Lower leg skin (tissue), 4 donors: ENCODE measurements at regions not wholly inside any gene's neighbourhood (a gene's known extent, or its start where the extent isn't known, plus 50 kb on each side); places are given as distances from the start of the nearest gene placed in this dataset.

Experiments
- DNase-seq, 2 donors: peaks; one replicate each; pipeline ENCODE4 v3.0.0-alpha.2; 2019; ENCODE audit warnings: low spot score in 2 of 2
- H3K4me3 ChIP-seq: fragments of 200-600 bp; sonication (generic); 2 replicates; pipeline ENCODE4 v1.5.1; 2017; ENCODE audit warnings: mild to moderate bottlenecking, low read depth; ENCODE audit not compliant: poor library complexity, severe bottlenecking
- POLR2A ChIP-seq, 2 donors: fragments of 450-650 bp; IDR thresholded peaks; one replicate each; pipeline ENCODE4 v1.6.1; 2016 to 2017; ENCODE audit warnings: antibody characterized with exemption in 2 of 2, mild to moderate bottlenecking in 1 of 2, moderate library complexity in 1 of 2
- WGBS, 2 donors: methylation state at CpG; one replicate each; pipeline ENCODE4 v1.1.5; 2018; 5-methylcytosine and 5-hydroxymethylcytosine counted together
- intact Hi-C: fragments of 100-400 bp; cut with DNase I; formaldehyde crosslinking; loops from one replicate; pipeline ENCODE4 v1.15.0; 2023; ENCODE audit warnings: low total_unique reads
- TF ChIP-seq, protein P1 (sequence below), 3 donors: fragments of 450-650 bp; IDR thresholded peaks; one replicate each; pipeline ENCODE4 v1.5.1; 2016; ENCODE audit warnings: antibody characterized with exemption in 3 of 3, mild to moderate bottlenecking in 3 of 3, moderate library complexity in 2 of 3

DNA sequence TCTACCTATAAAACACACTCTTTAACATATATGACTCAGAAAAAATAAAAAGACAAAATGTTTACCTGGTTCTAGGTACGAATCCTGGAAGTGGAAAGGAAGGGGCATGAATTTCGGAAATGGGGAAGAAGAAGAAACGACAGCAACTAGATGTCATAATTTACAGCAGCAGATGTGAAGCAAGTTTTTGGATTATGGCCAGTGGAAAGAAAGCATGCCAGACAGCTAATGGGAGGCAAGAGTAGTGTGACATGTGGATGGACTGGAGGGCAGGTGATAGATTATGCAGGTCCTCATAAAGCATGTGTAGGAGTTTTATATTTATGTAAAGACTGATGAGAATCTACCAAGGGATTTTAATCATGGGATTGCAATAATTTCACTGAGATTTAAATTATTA, 279.0 kb upstream of the TACR3 start:
- no peak overlapping the region for H3K4me3 ChIP-seq
- DNase-seq, result no peak
- 42% methylated on average over 3 of the region's 3 CpGs for WGBS, 2 donors
- TF ChIP-seq POLR2A (IDR thresholded peaks at IDR 0.05), result no peak
- TF ChIP-seq, protein P1, sequence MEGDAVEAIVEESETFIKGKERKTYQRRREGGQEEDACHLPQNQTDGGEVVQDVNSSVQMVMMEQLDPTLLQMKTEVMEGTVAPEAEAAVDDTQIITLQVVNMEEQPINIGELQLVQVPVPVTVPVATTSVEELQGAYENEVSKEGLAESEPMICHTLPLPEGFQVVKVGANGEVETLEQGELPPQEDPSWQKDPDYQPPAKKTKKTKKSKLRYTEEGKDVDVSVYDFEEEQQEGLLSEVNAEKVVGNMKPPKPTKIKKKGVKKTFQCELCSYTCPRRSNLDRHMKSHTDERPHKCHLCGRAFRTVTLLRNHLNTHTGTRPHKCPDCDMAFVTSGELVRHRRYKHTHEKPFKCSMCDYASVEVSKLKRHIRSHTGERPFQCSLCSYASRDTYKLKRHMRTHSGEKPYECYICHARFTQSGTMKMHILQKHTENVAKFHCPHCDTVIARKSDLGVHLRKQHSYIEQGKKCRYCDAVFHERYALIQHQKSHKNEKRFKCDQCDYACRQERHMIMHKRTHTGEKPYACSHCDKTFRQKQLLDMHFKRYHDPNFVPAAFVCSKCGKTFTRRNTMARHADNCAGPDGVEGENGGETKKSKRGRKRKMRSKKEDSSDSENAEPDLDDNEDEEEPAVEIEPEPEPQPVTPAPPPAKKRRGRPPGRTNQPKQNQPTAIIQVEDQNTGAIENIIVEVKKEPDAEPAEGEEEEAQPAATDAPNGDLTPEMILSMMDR (IDR thresholded peaks at IDR 0.05), result no peak
- intact Hi-C loops, result no loop called here

DNA sequence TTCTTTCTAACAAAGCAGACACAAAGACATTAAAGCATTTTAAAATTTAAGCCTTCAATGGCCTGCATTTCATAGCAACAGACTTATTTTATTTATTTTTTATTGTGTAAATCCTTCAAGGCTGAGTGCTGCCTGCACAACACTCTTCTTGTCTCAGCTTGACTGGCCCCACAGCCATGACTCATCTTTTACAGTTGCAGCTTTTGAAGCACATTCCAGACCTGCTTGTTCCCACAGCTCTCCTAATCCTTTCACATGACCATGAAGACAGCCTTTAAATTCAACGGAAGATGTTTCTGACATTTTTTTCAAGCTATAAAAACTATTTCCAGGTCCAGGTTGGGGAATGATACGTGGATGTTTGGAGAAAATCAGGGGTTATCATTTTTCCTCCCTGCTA, 276.9 kb upstream of the TACR3 start:
- 12 to 21% methylated on average over 2 of the region's 2 CpGs for WGBS, 2 donors
- no peak overlapping the region for H3K4me3 ChIP-seq
- no peak for TF ChIP-seq POLR2A (IDR thresholded peaks at IDR 0.05)
- TF ChIP-seq, protein P1 (IDR thresholded peaks at IDR 0.05), result no peak
- intact Hi-C loops, result no loop called here
- peak in 1 of 2 donors; percentile 43 for DNase-seq

DNA sequence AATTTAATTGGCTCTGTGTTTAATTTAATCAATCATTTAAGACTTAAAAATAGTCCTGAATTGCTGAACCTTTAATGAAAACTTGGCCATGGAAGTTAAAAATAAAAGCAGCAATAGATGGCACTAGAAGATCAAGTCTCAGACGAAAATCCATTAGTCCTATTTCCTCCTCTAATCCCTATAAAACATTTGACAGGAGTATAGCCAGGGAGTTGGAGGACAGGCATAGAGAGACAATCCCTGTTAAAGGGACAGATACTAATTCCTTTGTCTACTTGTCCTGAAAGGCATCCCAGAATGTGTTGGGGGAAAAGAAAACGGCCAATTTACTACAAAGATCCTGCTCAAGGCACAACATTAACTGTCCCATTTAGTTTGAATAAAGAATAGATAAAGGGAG, 276.3 kb upstream of the TACR3 start:
- TF ChIP-seq POLR2A (IDR thresholded peaks at IDR 0.05), result no peak
- TF ChIP-seq, protein P1 (IDR thresholded peaks at IDR 0.05), result no peak
- DNase-seq, result no peak
- intact Hi-C loops, result no loop called here
- WGBS, 2 donors, result 7 to 13% methylated on average over 2 of the region's 2 CpGs
- H3K4me3 ChIP-seq, result no peak overlapping the region

DNA sequence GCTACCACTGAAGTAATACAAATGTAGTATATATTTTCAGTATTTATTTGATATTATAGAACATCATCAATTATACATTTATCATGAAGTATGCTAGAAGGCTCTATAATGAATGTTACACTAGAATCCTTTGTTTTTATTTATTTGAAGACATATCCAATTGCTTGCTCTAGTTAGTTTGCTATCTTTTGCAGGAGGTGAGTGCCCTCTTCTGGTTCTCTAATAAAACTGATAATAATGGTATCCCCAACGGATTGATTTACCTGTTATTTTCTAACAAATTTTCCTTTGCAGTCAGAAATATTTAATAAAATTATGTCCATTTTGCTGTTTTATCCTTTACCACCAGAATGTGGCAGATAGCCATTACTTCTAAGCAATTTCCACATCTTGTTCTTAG, 274.3 kb upstream of the TACR3 start:
- TF ChIP-seq, protein P1 (IDR thresholded peaks at IDR 0.05), result no peak
- no peak for TF ChIP-seq POLR2A (IDR thresholded peaks at IDR 0.05)
- WGBS, 2 donors, result 14 to 19% methylated on average over 1 of the region's 1 CpG
- no peak overlapping the region for H3K4me3 ChIP-seq
- intact Hi-C loops, result no loop called here
- DNase-seq, result no peak

DNA sequence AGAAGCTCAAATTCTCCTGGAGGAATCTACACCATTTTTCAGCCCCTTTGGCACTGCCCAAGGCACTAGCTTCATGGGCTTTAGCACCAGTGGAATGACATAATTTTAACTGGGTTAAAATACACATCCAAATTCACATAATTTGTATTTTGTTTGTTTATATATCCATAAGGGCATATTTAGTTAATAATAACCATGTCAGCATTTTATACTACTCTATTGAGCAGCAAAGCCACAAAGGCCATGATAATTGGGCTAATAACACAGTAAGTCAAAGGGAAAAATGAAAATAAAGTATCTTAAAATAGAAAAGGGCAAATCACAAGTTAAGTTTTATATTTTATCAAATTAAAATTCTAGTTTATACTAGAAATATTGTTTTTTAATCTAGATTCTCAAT, 262.7 kb upstream of the TACR3 start:
- no peak overlapping the region for H3K4me3 ChIP-seq
- no peak for DNase-seq
- TF ChIP-seq, protein P1 (IDR thresholded peaks at IDR 0.05), result no peak
- intact Hi-C loops, result no loop called here

DNA sequence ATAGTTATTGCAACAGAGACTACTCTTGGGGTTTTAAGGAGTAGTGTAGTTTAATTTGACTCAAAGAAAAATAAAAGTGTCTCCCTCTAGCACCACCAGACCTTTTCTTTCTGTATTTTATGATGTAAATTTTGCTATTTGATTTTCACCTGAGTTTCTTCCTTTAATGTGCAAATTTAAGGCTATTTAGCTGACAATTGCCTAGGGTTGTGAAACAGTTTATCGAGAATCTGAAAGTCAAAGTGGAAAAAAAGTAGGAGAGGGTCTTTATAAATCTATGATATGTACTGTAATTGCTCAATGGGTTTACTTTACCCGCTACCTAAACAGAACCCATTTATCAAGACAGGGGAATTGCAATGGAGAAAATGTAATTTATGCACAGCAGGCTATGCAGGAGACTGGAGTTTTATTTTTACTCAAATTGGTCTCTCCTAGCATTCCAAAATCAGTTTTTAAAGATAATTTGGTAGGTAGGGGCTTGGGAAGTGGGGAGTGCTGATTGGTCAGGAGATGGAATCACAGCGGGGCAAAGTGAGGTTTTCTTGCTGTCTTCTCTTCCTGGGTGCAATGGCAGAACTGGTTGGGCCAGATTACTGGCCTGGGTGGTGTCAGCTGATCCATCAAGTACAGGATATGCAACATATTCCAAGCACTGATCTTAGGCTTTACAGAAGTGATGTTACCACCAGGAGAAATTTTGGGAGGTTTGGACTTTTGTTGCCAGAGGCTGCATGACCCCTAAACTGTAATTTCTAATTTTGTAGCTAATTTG, 228.6 kb upstream of the TACR3 start:
- no peak for TF ChIP-seq POLR2A (IDR thresholded peaks at IDR 0.05)
- TF ChIP-seq, protein P1 (IDR thresholded peaks at IDR 0.05), result no peak
- intact Hi-C loops, result no loop called here
- WGBS, 2 donors, result 47 to 54% methylated on average over 3 of the region's 3 CpGs
- H3K4me3 ChIP-seq, result no peak overlapping the region
- no peak for DNase-seq
